GM19395 (cell line): ENCODE measurements at regions not wholly inside any gene's neighbourhood (a gene's known extent, or its start where the extent isn't known, plus 50 kb on each side); places are given as distances from the start of the nearest gene placed in this dataset.
"Not testable (repeated sequence)": the region's sequence is repeated elsewhere in the genome, so short reads cannot be mapped to it uniquely, and the experiment has no call there.

Experiments used
- ATAC-seq: cut with Tn5 transposase; IDR thresholded peaks from one replicate; pipeline ENCODE4 v1.9.1; 2021; ENCODE audit warnings: mild to moderate bottlenecking, moderate library complexity; ENCODE audit not compliant: unreplicated experiment

GRCh38 chr13:81379183-81379582 is 1038.3 kb upstream of the SPRY2 start:
- ATAC-seq: no peak

GRCh38 chr13:81377921-81378320 is 1037.0 kb upstream of the SPRY2 start:
- ATAC-seq: no peak

GRCh38 chr13:81375709-81376108 is 1034.8 kb upstream of the SPRY2 start:
- no peak for ATAC-seq

- not testable (repeated sequence) for ATAC-seq
These were observed 1021.8 kb upstream of the SPRY2 start for GRCh38 chr13:81362711-81363110.

GRCh38 chr13:81350056-81350455 is 1009.1 kb upstream of the SPRY2 start:
- ATAC-seq: no peak

GRCh38 chr13:81340118-81341069 is 999.5 kb upstream of the SPRY2 start:
- not testable (repeated sequence) for ATAC-seq

- ATAC-seq: not testable (repeated sequence)
These were observed 998.7 kb upstream of the SPRY2 start for GRCh38 chr13:81339666-81340065.

GRCh38 chr13:81334481-81334880 is 993.6 kb upstream of the SPRY2 start:
- ATAC-seq: no peak

- ATAC-seq: no peak
These were observed 986.0 kb upstream of the SPRY2 start for GRCh38 chr13:81326913-81327312.

GRCh38 chr13:81320516-81320915 is 979.6 kb upstream of the SPRY2 start:
- no peak for ATAC-seq

GRCh38 chr13:81319351-81319750 is 978.4 kb upstream of the SPRY2 start:
- ATAC-seq: no peak

- ATAC-seq: no peak
These were observed 977.5 kb upstream of the SPRY2 start for GRCh38 chr13:81318231-81319019.

- no peak for ATAC-seq
These were observed 973.5 kb upstream of the SPRY2 start for GRCh38 chr13:81314461-81314860.

- no peak for ATAC-seq
These were observed 965.0 kb upstream of the SPRY2 start for GRCh38 chr13:81305928-81306327.

- no peak for ATAC-seq
These were observed 963.3 kb upstream of the SPRY2 start for GRCh38 chr13:81304121-81304659.

- ATAC-seq: no peak
These were observed 961.8 kb upstream of the SPRY2 start for GRCh38 chr13:81302677-81303076.

- no peak for ATAC-seq
These were observed 961.2 kb upstream of the SPRY2 start for GRCh38 chr13:81302125-81302524.

GRCh38 chr13:81295177-81295576 is 954.3 kb upstream of the SPRY2 start:
- no peak for ATAC-seq

GRCh38 chr13:81293594-81294164 is 952.8 kb upstream of the SPRY2 start:
- ATAC-seq: no peak

- ATAC-seq: no peak
These were observed 942.6 kb upstream of the SPRY2 start for GRCh38 chr13:81283561-81283960.

- ATAC-seq: no peak
These were observed 942.1 kb upstream of the SPRY2 start for GRCh38 chr13:81283062-81283461.
